ENCODE measurements at regions not wholly inside any gene's neighbourhood (a gene's known extent, or its start where the extent isn't known, plus 50 kb on each side); places are given as distances from the start of the nearest gene placed in this dataset.
A peak's percentile ranks its signal among the peaks of the same experiment; 100 is the strongest.

DNA sequence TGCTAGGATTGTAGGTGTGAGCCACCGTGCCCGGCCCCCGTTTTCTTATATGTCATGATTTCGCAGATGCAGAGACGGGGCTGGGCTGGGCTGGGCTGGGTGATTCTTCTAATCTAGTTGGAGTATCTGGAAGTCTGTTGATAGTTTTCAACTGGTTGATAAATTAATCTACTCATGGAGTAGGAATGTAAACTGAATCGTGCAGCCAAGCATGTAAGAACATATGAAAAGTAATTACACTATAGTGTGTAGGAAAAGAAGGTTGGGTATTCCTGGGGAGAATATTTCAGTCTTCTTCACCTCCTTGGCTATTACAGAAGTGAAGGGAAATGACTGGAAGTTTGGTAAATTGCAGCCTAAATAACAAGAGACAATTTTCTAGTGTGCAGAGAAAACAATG is 82.6 kb upstream of the MAGI1 start:
- FAIRE-seq: no peak
- Histone ChIP-seq H3K4me2 (ENCODE audit: insufficient read depth, low read length) (no peak overlapping the region), H3K4me1 (ENCODE audit: control insufficient read depth, extremely low read depth, insufficient read depth, low read length) (peaks cover 5% of the 10 kb centered on the region), H3K27me3 (ENCODE audit: control insufficient read depth in 2 of 2, insufficient read depth in 2 of 2, low read length in 2 of 2) (peaks cover 0 to 2% of the 10 kb centered on the region in 2 experiments), H3K9ac (replicated peaks; ENCODE audit: extremely low read depth, insufficient read depth, low read length) (no peak overlapping the region), H2AFZ (ENCODE audit: low read depth, low read length) (no peak overlapping the region), H3K27ac (ENCODE audit: insufficient read depth, low read depth, low read length) (no peak overlapping the region), H3K4me3 (replicated peaks in 1 of 3; ENCODE audit: insufficient read depth in 1 of 3, low read depth in 1 of 3, low read length in 3 of 3) (no peak overlapping the region), H3K79me2 (ENCODE audit: control insufficient read depth, insufficient read depth, low read length) (no peaks in the 10 kb centered on the region), H4K20me1 (replicated peaks; ENCODE audit: control insufficient read depth, extremely low read depth, insufficient read depth, low read length) (no peaks in the 10 kb centered on the region), H3K9me3 (replicated peaks; ENCODE audit: control insufficient read depth, insufficient read depth, low read length) (no peaks in the 10 kb centered on the region), H3K9me1 (replicated peaks; ENCODE audit: control insufficient read depth, extremely low read depth, insufficient read depth, low read length) (no peaks in the 10 kb centered on the region), H3K36me3 (ENCODE audit: control insufficient read depth in 2 of 2, extremely low read depth in 1 of 2, insufficient read depth in 2 of 2, low read length in 2 of 2) (no peaks in the 10 kb centered on the region)
- TF ChIP-seq, protein P1, sequence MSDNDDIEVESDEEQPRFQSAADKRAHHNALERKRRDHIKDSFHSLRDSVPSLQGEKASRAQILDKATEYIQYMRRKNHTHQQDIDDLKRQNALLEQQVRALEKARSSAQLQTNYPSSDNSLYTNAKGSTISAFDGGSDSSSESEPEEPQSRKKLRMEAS (IDR thresholded peaks at IDR 0.05; ENCODE audit: insufficient read depth, insufficient read length): no peak
- TF ChIP-seq POLR2AphosphoS5 (IDR thresholded peaks at IDR 0.05; ENCODE audit: insufficient read depth, low read depth, low read length): no peak
- no peak for TF ChIP-seq POLR2A (IDR thresholded peaks at IDR 0.05; ENCODE audit: low read depth, low read length)
- TF ChIP-seq GATA2 (IDR thresholded peaks at IDR 0.05; ENCODE audit: insufficient read depth, insufficient read length, low read depth, low read length): no peak
- TF ChIP-seq MYC (IDR thresholded peaks at IDR 0.05; ENCODE audit: low read depth, low read length): no peak
- intact Hi-C loops (cut with micrococcal nuclease) (no loop called here), dilution Hi-C loops (cut with MboI; ENCODE audit: extremely low pct_ligation_motif_present, low sequenced_read_pairs) (no loop called here)
- no TSS peak for BruUV-seq (replicated peaks)
- no peak for DNase-seq (ENCODE audit: low read depth, low spot score)
- CTCF ChIA-PET: interaction anchor here (1.0 kb wide), 1 partner anchor 12 kb away, joined by 3 read pairs; no protein-coding TSS in a partner anchor
- POLR2A ChIA-PET: no interaction called here

GRCh38 chr3:66115858-66116654 is 77.3 kb upstream of the MAGI1 start:
- Histone ChIP-seq H4K20me1 (replicated peaks; ENCODE audit: control insufficient read depth, extremely low read depth, insufficient read depth, low read length) (no peaks in the 10 kb centered on the region), H3K9ac (replicated peaks; ENCODE audit: extremely low read depth, insufficient read depth, low read length) (peak overlapping the region; percentile 65), H3K4me1 (ENCODE audit: control insufficient read depth, extremely low read depth, insufficient read depth, low read length) (peaks cover 20% of the 10 kb centered on the region), H3K27ac (ENCODE audit: insufficient read depth, low read depth, low read length) (peak overlapping the region; percentile 97), H3K4me3 (replicated peaks in 1 of 3; ENCODE audit: insufficient read depth in 1 of 3, low read depth in 1 of 3, low read length in 3 of 3) (no peak overlapping the region), H3K27me3 (ENCODE audit: control insufficient read depth in 2 of 2, insufficient read depth in 2 of 2, low read length in 2 of 2) (no peaks in the 10 kb centered on the region), H3K9me1 (replicated peaks; ENCODE audit: control insufficient read depth, extremely low read depth, insufficient read depth, low read length) (no peaks in the 10 kb centered on the region), H3K4me2 (ENCODE audit: insufficient read depth, low read length) (peak overlapping the region; percentile 43), H3K36me3 (ENCODE audit: control insufficient read depth in 2 of 2, extremely low read depth in 1 of 2, insufficient read depth in 2 of 2, low read length in 2 of 2) (no peaks in the 10 kb centered on the region), H3K79me2 (ENCODE audit: control insufficient read depth, insufficient read depth, low read length) (no peaks in the 10 kb centered on the region), H2AFZ (ENCODE audit: low read depth, low read length) (peak overlapping the region; percentile 67), H3K9me3 (replicated peaks; ENCODE audit: control insufficient read depth, insufficient read depth, low read length) (no peaks in the 10 kb centered on the region)
- DNase-seq (ENCODE audit: low read depth, low spot score) (peak; percentile 94), FAIRE-seq (peak; percentile 98)
- dilution Hi-C loops (cut with MboI; ENCODE audit: extremely low pct_ligation_motif_present, low sequenced_read_pairs): no loop called here
- ChIA-PET POLR2A (interaction anchor here (0.7 to 0.8 kb wide), 3 partner anchors 16 to 80 kb away, joined by 3 to 6 read pairs (median 3); no protein-coding TSS in a partner anchor), CTCF (interaction anchor here (1.0 to 2.6 kb wide), 5 partner anchors 12 to 331 kb away, joined by 3 to 11 read pairs (median 3); no protein-coding TSS in a partner anchor)
- TF ChIP-seq, protein P2, sequence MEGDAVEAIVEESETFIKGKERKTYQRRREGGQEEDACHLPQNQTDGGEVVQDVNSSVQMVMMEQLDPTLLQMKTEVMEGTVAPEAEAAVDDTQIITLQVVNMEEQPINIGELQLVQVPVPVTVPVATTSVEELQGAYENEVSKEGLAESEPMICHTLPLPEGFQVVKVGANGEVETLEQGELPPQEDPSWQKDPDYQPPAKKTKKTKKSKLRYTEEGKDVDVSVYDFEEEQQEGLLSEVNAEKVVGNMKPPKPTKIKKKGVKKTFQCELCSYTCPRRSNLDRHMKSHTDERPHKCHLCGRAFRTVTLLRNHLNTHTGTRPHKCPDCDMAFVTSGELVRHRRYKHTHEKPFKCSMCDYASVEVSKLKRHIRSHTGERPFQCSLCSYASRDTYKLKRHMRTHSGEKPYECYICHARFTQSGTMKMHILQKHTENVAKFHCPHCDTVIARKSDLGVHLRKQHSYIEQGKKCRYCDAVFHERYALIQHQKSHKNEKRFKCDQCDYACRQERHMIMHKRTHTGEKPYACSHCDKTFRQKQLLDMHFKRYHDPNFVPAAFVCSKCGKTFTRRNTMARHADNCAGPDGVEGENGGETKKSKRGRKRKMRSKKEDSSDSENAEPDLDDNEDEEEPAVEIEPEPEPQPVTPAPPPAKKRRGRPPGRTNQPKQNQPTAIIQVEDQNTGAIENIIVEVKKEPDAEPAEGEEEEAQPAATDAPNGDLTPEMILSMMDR (IDR thresholded peaks at IDR 0.05; ENCODE audit: extremely low read depth in 1 of 2, insufficient read depth in 1 of 2, low read depth in 1 of 2, low read length in 2 of 2): no peak
- TF ChIP-seq POLR2AphosphoS5 (IDR thresholded peaks at IDR 0.05; ENCODE audit: insufficient read depth, low read depth, low read length) (peak; percentile 71), EZH2 (IDR thresholded peaks at IDR 0.05; ENCODE audit: borderline replicate concordance, low read depth, low read length, severe bottlenecking) (no peak), MYC (IDR thresholded peaks at IDR 0.05; ENCODE audit: low read depth, low read length) (peak; percentile 94), FOS (IDR thresholded peaks at IDR 0.05; ENCODE audit: borderline replicate concordance, insufficient read depth, low read length) (peak; percentile 88), JUN (IDR thresholded peaks at IDR 0.05; ENCODE audit: borderline replicate concordance, insufficient read depth, insufficient read length, low read depth) (peak; percentile 86), GATA2 (IDR thresholded peaks at IDR 0.05; ENCODE audit: insufficient read depth, insufficient read length, low read depth, low read length) (no peak), POLR2A (IDR thresholded peaks at IDR 0.05; ENCODE audit: low read depth, low read length) (no peak)
- TF ChIP-seq, protein P1 (IDR thresholded peaks at IDR 0.05; ENCODE audit: insufficient read depth, insufficient read length): peak; percentile 76
- TSS peak; percentile 84 for BruUV-seq (replicated peaks)
- intact Hi-C loops (cut with micrococcal nuclease): loop anchor here (1.0 to 2.0 kb wide), 3 partner anchors 8 to 77 kb away; partner anchors contain the start of gene MAGI1
